NCI-H2196 (cell line): ENCODE measurements at regions not wholly inside any gene's neighbourhood (a gene's known extent, or its start where the extent isn't known, plus 50 kb on each side); places are given as distances from the start of the nearest gene placed in this dataset.

Source experiments
- DNase-seq: peaks from one replicate; lab custom pipeline; 2025; ENCODE audit not compliant: unreplicated experiment; lab: John Stamatoyannopoulos, UW

GRCh38 chr4:166335256-166335938, 462.4 kb downstream of the TLL1 start:
- no peak for DNase-seq

- no peak for DNase-seq
Observed at GRCh38 chr4:166341992-166342391, 469.0 kb downstream of the TLL1 start.

- DNase-seq = no peak
Observed at GRCh38 chr4:166363198-166363597, 490.2 kb downstream of the TLL1 start.

GRCh38 chr4:166366012-166366411, 493.0 kb downstream of the TLL1 start:
- no peak for DNase-seq

- DNase-seq = no peak
Observed at GRCh38 chr4:166377578-166377977, 504.5 kb downstream of the TLL1 start.

- DNase-seq = no peak
Observed at GRCh38 chr4:166386491-166387360, 513.7 kb downstream of the TLL1 start.

- DNase-seq = no peak
Observed at GRCh38 chr4:166391501-166391900, 518.5 kb downstream of the TLL1 start.

GRCh38 chr4:166399021-166399420, 526.0 kb downstream of the TLL1 start:
- no peak for DNase-seq

- DNase-seq = no peak
Observed at GRCh38 chr4:166400270-166400894, 527.3 kb downstream of the TLL1 start.

- no peak for DNase-seq
Observed at GRCh38 chr4:166413356-166413755, 540.3 kb downstream of the TLL1 start.

- no peak for DNase-seq
Observed at GRCh38 chr4:166414431-166414830, 541.4 kb downstream of the TLL1 start.

GRCh38 chr4:166415749-166416148, 542.7 kb downstream of the TLL1 start:
- DNase-seq = no peak

GRCh38 chr4:166421556-166422156, 548.6 kb downstream of the TLL1 start:
- no peak for DNase-seq

GRCh38 chr4:166422475-166422874, 549.4 kb downstream of the TLL1 start:
- DNase-seq = no peak

GRCh38 chr4:166426300-166426863, 553.3 kb downstream of the TLL1 start:
- DNase-seq = no peak

GRCh38 chr4:166432125-166432524, 559.1 kb downstream of the TLL1 start:
- no peak for DNase-seq

- DNase-seq = no peak
Observed at GRCh38 chr4:166432842-166433241, 559.8 kb downstream of the TLL1 start.

- DNase-seq = no peak
Observed at GRCh38 chr4:166435449-166435848, 562.4 kb downstream of the TLL1 start.

- DNase-seq = no peak
Observed at GRCh38 chr4:166458756-166459155, 585.7 kb downstream of the TLL1 start.

GRCh38 chr4:166459621-166460020, 586.6 kb downstream of the TLL1 start:
- DNase-seq = no peak
